H1 (cell line): ENCODE measurements at regions not wholly inside any gene's neighbourhood (a gene's known extent, or its start where the extent isn't known, plus 50 kb on each side); places are given as distances from the start of the nearest gene placed in this dataset.

Source experiments
- BRCA1 ChIP-seq: IDR thresholded peaks from 2 replicates; pipeline ENCODE4 v1.6.1; 2012; ENCODE audit warnings: low read depth, low read length, improper control_type of control experiment
- CREB1 ChIP-seq: IDR thresholded peaks from 2 replicates; pipeline ENCODE4 v1.6.1; 2012; ENCODE audit warnings: inconsistent platforms
- EP300 ChIP-seq, 2 experiments: IDR thresholded peaks; 1 replicate in 1 of 2; 2 replicates in 1 of 2; pipeline ENCODE4 v1.6.1; 2011 to 2012; ENCODE audit warnings: low read depth in 2 of 2, low read length in 2 of 2, mild to moderate bottlenecking in 2 of 2, borderline replicate concordance in 1 of 2, inconsistent platforms in 1 of 2, moderate library complexity in 1 of 2
- GABPA ChIP-seq: IDR thresholded peaks from 2 replicates; pipeline ENCODE4 v1.6.1; 2011; ENCODE audit warnings: mild to moderate bottlenecking, low read length, moderate library complexity, borderline replicate concordance; ENCODE audit not compliant: insufficient read depth
- GTF2F1 ChIP-seq: IDR thresholded peaks from 2 replicates; pipeline ENCODE4 v1.6.1; 2012; ENCODE audit warnings: low read depth, low read length, improper control_type of control experiment, borderline replicate concordance
- JUN ChIP-seq: IDR thresholded peaks from 2 replicates; pipeline ENCODE4 v1.6.1; 2011; ENCODE audit warnings: low read depth, mild to moderate bottlenecking, improper control_type of control experiment, low read length
- KDM1A ChIP-seq: fragments of 200-600, 300-600 bp; sonication (generic); IDR thresholded peaks from 2 replicates; pipeline ENCODE4 v1.7.1; 2016; ENCODE audit warnings: mild to moderate bottlenecking, low read length, borderline replicate concordance
- RXRA ChIP-seq: IDR thresholded peaks from 2 replicates; pipeline ENCODE4 v1.6.1; 2011; ENCODE audit warnings: low read depth, mild to moderate bottlenecking, low read length, moderate library complexity; ENCODE audit not compliant: insufficient read depth
- SIN3A ChIP-seq, 2 experiments: IDR thresholded peaks in 1 of 2; conservative IDR thresholded peaks in 1 of 2; 2 replicates each; pipeline ENCODE4 v1.6.1; 2011 to 2012; ENCODE audit warnings: low read length in 2 of 2, improper control_type of control experiment in 1 of 2, low read depth in 1 of 2, mild to moderate bottlenecking in 1 of 2
- TF ChIP-seq, protein P1 (sequence below), 3 experiments: IDR thresholded peaks; 1 replicate in 2 of 3; 2 replicates in 1 of 3; pipeline versions ENCODE4 v1.5.1 to v1.6.1; 2011; ENCODE audit warnings: low read length in 3 of 3, mild to moderate bottlenecking in 3 of 3, inconsistent platforms in 2 of 3, low read depth in 1 of 3, moderate library complexity in 1 of 3; ENCODE audit not compliant: insufficient read depth in 1 of 3; ENCODE audit errors: control extremely low read depth in 1 of 3
- TF ChIP-seq, protein P2 (sequence below): IDR thresholded peaks from 2 replicates; pipeline ENCODE4 v1.6.1; 2012; ENCODE audit warnings: inconsistent platforms

DNA sequence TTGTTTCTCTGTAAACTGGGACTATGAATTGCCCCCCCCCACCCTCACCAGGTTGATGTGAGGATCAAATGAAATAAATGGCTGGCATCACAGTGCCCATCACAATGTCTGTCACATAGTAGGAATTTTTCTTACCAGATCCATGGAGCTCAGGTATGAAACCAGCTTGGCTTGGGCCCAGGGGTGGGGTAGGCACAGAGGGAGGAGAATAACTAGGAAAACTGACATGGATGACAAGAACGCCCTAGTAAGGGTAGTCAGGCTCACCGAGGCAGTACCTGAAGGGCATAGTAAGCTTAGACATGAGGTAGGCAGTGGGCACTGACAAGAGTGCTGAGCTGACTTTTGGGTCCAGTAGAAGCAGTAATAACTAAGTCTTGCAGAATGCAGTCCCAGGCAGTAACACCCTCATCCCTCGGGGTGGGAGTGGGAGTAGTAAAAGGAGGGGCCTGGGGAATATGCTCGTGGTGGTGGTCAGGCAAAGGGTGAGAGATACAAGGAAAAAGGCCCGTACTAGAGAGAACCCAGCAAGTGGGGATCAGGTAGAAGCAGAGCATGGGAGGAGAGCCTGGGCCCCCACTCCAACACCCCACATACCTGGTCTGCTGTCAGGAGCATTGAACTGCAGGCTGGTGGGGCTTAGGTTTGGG lies 155.9 kb upstream of the PJA1 start:
- TF ChIP-seq RXRA (no peak), JUN (no peak), GTF2F1 (no peak), SIN3A (conservative IDR thresholded peaks at IDR 0.05 in 1 of 2, IDR thresholded peaks at IDR 0.05 in 1 of 2; ENCODE audit: low read depth in 1 of 2, low read length in 2 of 2) (no peak), GABPA (no peak), CREB1 (no peak), KDM1A (no peak), BRCA1 (no peak), EP300 (IDR thresholded peaks at IDR 0.05; ENCODE audit: borderline replicate concordance in 1 of 2, low read depth in 2 of 2, low read length in 2 of 2) (no peak)
- TF ChIP-seq, protein P1, sequence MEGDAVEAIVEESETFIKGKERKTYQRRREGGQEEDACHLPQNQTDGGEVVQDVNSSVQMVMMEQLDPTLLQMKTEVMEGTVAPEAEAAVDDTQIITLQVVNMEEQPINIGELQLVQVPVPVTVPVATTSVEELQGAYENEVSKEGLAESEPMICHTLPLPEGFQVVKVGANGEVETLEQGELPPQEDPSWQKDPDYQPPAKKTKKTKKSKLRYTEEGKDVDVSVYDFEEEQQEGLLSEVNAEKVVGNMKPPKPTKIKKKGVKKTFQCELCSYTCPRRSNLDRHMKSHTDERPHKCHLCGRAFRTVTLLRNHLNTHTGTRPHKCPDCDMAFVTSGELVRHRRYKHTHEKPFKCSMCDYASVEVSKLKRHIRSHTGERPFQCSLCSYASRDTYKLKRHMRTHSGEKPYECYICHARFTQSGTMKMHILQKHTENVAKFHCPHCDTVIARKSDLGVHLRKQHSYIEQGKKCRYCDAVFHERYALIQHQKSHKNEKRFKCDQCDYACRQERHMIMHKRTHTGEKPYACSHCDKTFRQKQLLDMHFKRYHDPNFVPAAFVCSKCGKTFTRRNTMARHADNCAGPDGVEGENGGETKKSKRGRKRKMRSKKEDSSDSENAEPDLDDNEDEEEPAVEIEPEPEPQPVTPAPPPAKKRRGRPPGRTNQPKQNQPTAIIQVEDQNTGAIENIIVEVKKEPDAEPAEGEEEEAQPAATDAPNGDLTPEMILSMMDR (IDR thresholded peaks at IDR 0.05; ENCODE audit: control extremely low read depth in 1 of 3, insufficient read depth in 1 of 3, low read depth in 1 of 3, low read length in 3 of 3): no peak
- TF ChIP-seq, protein P2, sequence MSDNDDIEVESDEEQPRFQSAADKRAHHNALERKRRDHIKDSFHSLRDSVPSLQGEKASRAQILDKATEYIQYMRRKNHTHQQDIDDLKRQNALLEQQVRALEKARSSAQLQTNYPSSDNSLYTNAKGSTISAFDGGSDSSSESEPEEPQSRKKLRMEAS: no peak
